HL-60 (cell line): ENCODE measurements at regions not wholly inside any gene's neighbourhood (a gene's known extent, or its start where the extent isn't known, plus 50 kb on each side); places are given as distances from the start of the nearest gene placed in this dataset.

Experiments used
- DNase-seq, 2 experiments: peaks; one replicate each; pipeline ENCODE4 v3.0.0-alpha.2; 2010 to 2020; ENCODE audit warnings: low read depth in 1 of 2, low spot score in 1 of 2
- H3K27ac ChIP-seq: fragments of 250-450 bp; sonication (Bioruptor Pico); replicated peaks from 2 replicates; pipeline ENCODE4 v1.5.1; 2020; ENCODE audit warnings: mild to moderate bottlenecking, moderate library complexity
- H3K27me3 ChIP-seq: fragments of 250-450 bp; sonication (Bioruptor Pico); 2 replicates; pipeline ENCODE4 v1.5.1; 2021; ENCODE audit warnings: mild to moderate bottlenecking, moderate library complexity; ENCODE audit not compliant: insufficient read depth, poor library complexity, severe bottlenecking
- H3K4me3 ChIP-seq: replicated peaks from 2 replicates; pipeline ENCODE4 v1.5.1; 2011; ENCODE audit warnings: mild to moderate bottlenecking, control low read depth, low read length; ENCODE audit not compliant: insufficient read depth
- CTCF ChIP-seq: IDR thresholded peaks from one replicate; pipeline ENCODE4 v1.5.1; 2011; ENCODE audit warnings: low read length, control low read depth, inconsistent platforms; ENCODE audit not compliant: insufficient read depth
- GABPA ChIP-seq: IDR thresholded peaks from 2 replicates; pipeline ENCODE4 v1.6.1; 2012; ENCODE audit warnings: low read depth
- POLR2AphosphoS5 ChIP-seq: IDR thresholded peaks from 2 replicates; pipeline ENCODE4 v1.6.1; 2012; ENCODE audit warnings: low read depth
- REST ChIP-seq: IDR thresholded peaks from 2 replicates; pipeline ENCODE4 v1.6.1; 2012; ENCODE audit warnings: low read depth; ENCODE audit not compliant: insufficient replicate concordance
- SPI1 ChIP-seq: IDR thresholded peaks from 2 replicates; pipeline ENCODE4 v1.6.1; 2012; ENCODE audit warnings: low read depth, mild to moderate bottlenecking, borderline replicate concordance

DNA sequence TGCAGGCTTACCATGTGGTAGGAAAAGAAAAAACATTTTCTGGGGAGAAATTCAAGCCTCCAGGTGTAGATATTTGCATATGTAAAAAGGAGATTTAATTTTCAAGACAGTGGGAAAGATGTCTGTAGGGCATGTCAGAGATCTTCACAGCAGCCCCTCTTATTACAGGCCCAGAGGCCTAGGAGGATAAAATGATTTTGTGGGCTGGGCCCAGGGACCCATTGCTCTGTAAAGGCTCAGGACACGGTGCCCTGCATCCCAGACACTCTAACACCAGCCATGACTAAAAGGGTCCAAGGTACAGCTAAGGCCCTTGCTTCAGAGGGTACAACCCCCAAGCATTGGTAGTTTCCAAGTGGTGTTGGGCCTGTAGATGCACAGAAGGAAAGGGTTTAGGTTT lies 680.1 kb downstream of the IGSF11 start:
- TF ChIP-seq POLR2AphosphoS5 (no peak), GABPA (no peak)
- no peak overlapping the region for H3K4me3 ChIP-seq
- no peak for DNase-seq
- no peak overlapping the region for H3K27ac ChIP-seq
- no peaks in the 10 kb centered on the region for H3K27me3 ChIP-seq

DNA sequence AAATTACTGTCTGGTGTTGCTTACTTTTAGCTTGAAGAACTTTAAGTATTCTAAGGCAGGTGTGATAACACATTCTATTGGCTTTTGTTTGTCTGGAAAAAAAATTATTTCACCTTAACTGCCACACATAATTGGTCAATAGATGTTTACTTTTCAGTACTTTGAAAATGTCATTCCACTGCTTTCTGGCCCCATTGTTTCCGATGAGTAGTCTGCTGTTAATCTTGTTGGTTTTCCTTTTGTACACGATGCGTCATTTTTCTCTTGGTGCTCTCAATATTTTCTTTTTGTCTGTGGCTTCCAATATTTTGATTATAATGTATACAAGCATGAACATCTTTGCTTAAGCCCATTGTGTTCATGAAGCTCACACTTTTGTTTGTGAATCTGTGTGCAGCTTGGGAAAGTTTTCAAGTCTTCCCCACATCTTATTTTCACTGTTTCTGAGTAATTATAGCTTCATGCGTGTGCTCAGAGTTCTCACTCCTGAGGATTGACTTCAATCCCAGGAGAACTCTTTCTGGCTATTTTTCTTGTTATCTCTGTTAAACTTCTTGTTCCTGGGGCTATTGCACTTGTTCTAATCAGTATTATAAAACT lies 664.7 kb downstream of the IGSF11 start:
- Histone ChIP-seq H3K27me3 (no peaks in the 10 kb centered on the region), H3K4me3 (no peak overlapping the region), H3K27ac (no peak overlapping the region)
- no peak for TF ChIP-seq CTCF
- TF ChIP-seq REST = no peak
- TF ChIP-seq SPI1 = no peak
- TF ChIP-seq POLR2AphosphoS5 = no peak
- no peak for TF ChIP-seq GABPA
- DNase-seq = no peak

GRCh38 chr3:118380576-118380975 lies 654.1 kb downstream of the IGSF11 start:
- no peak overlapping the region for H3K27ac ChIP-seq
- H3K27me3 ChIP-seq = no peaks in the 10 kb centered on the region
- no peak for DNase-seq
- no peak for TF ChIP-seq CTCF
- H3K4me3 ChIP-seq = no peak overlapping the region

- H3K27ac ChIP-seq = no peak overlapping the region
- DNase-seq = no peak
- TF ChIP-seq GABPA = no peak
- no peak for TF ChIP-seq CTCF
- no peak for TF ChIP-seq SPI1
- TF ChIP-seq POLR2AphosphoS5 = no peak
- TF ChIP-seq REST = no peak
- H3K4me3 ChIP-seq = no peak overlapping the region
- H3K27me3 ChIP-seq = no peaks in the 10 kb centered on the region
Measured at GRCh38 chr3:118396491-118396890, 638.2 kb downstream of the IGSF11 start.
